ENCODE measurements at regions not wholly inside any gene's neighbourhood (a gene's known extent, or its start where the extent isn't known, plus 50 kb on each side); places are given as distances from the start of the nearest gene placed in this dataset.

DNA sequence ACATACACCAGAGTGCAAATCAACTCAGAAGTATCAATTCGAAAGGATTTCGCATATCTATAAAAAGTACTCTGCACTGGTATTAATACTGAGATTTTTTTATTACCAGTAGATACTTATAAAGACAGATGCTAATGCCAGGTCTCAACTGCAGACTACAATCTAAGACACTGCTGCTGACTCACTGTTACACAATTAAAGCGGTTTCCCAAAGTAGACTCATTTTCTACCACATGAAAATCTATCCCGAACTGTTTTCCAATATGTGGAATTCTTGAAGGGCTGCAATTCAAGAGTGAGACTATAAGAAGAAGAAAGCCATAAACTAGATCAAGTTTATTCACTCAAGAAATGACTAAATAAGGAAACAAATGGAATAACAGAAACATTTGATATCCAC, 57.2 kb upstream of the ARHGAP32 start:
- TF ChIP-seq, protein P1, sequence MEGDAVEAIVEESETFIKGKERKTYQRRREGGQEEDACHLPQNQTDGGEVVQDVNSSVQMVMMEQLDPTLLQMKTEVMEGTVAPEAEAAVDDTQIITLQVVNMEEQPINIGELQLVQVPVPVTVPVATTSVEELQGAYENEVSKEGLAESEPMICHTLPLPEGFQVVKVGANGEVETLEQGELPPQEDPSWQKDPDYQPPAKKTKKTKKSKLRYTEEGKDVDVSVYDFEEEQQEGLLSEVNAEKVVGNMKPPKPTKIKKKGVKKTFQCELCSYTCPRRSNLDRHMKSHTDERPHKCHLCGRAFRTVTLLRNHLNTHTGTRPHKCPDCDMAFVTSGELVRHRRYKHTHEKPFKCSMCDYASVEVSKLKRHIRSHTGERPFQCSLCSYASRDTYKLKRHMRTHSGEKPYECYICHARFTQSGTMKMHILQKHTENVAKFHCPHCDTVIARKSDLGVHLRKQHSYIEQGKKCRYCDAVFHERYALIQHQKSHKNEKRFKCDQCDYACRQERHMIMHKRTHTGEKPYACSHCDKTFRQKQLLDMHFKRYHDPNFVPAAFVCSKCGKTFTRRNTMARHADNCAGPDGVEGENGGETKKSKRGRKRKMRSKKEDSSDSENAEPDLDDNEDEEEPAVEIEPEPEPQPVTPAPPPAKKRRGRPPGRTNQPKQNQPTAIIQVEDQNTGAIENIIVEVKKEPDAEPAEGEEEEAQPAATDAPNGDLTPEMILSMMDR (IDR thresholded peaks at IDR 0.05; ENCODE audit: low read depth, low read length): no peak

GRCh38 chr11:129248618-129249017, 56.5 kb upstream of the ARHGAP32 start:
- Histone ChIP-seq H3K27me3 (no peaks in the 10 kb centered on the region), H3K36me3 (no peaks in the 10 kb centered on the region), H3K9me3 (no peaks in the 10 kb centered on the region), H3K4me1 (no peaks in the 10 kb centered on the region), H3K4me3 (ENCODE audit: low read depth, low read length) (no peak overlapping the region)
- no peak for DNase-seq
- TF ChIP-seq, protein P1 (IDR thresholded peaks at IDR 0.05; ENCODE audit: low read depth, low read length): no peak

More for the DNA sequence above, 57.2 kb upstream of the ARHGAP32 start:
- Histone ChIP-seq H3K36me3 (no peaks in the 10 kb centered on the region), H3K4me3 (ENCODE audit: low read depth, low read length) (no peak overlapping the region), H3K9me3 (no peaks in the 10 kb centered on the region), H3K4me1 (no peaks in the 10 kb centered on the region), H3K27me3 (no peaks in the 10 kb centered on the region)
- DNase-seq: no peak

- Histone ChIP-seq H3K9me3 (no peaks in the 10 kb centered on the region; the same call in 1 of the 2 replicates), H3K36me3 (no peaks in the 10 kb centered on the region), H3K27me3 (no peaks in the 10 kb centered on the region), H3K4me3 (ENCODE audit: low read depth, low read length) (no peak overlapping the region), H3K4me1 (no peaks in the 10 kb centered on the region)
- TF ChIP-seq, protein P1 (IDR thresholded peaks at IDR 0.05; ENCODE audit: low read depth, low read length): no peak
- no peak for DNase-seq
Measured at GRCh38 chr11:129247135-129247534, 55.0 kb upstream of the ARHGAP32 start.

- Histone ChIP-seq H3K4me3 (ENCODE audit: low read depth, low read length) (no peak overlapping the region), H3K36me3 (no peaks in the 10 kb centered on the region), H3K27me3 (no peaks in the 10 kb centered on the region), H3K4me1 (no peaks in the 10 kb centered on the region), H3K9me3 (no peaks in the 10 kb centered on the region; the same call in 1 of the 2 replicates)
- TF ChIP-seq, protein P1 (IDR thresholded peaks at IDR 0.05; ENCODE audit: low read depth, low read length): no peak
- no peak for DNase-seq
Measured at GRCh38 chr11:129242855-129243254, 50.7 kb upstream of the ARHGAP32 start.
